ENCODE measurements at regions not wholly inside any gene's neighbourhood (a gene's known extent, or its start where the extent isn't known, plus 50 kb on each side); places are given as distances from the start of the nearest gene placed in this dataset.

GRCh38 chr3:22236490-22237270 is 485.7 kb upstream of the ZNF385D start:
- DNase-seq = no peak

DNA sequence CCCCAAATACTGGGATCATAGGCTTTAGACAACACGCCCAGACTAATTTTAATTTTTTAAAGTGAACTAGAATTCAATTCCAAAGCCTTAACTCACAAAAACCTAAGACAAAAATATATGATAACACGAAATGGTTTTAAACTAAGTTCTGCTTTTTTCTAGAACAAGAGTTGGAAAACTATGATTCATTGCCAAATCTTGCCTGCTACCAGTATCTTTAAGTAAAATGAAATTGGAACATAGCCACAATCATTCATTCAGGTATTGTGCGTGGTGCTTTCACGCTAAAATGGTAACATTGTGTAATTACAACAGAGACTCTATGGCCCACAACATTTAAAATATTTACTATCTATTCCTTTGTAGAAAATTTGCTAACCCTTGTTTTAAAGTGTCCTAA is 488.0 kb upstream of the ZNF385D start:
- no peak for DNase-seq

GRCh38 chr3:22241110-22241509 is 490.1 kb upstream of the ZNF385D start:
- no peak for DNase-seq

- no peak for DNase-seq
Measured at GRCh38 chr3:22244761-22245521, 493.9 kb upstream of the ZNF385D start.

GRCh38 chr3:22245811-22246583 is 495.0 kb upstream of the ZNF385D start:
- no peak for DNase-seq

DNA sequence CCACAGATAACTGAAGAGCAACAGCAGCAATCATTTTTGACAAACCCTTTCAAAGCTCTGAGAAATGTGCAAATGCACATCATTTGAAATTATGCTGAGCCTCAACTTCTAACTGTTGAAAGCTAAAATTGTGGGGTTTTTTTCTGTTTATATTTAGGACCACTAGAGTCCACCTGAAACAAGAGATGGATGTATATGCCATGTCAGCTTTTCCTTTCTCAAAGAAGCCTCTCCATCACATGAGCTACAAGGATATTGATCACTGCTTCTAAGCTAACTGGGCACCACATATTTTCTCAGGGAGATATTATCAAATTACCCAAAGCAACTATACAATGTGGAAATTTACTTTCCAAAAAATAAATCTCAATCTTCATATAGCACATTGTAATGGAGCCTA is 498.6 kb upstream of the ZNF385D start:
- DNase-seq = no peak

DNA sequence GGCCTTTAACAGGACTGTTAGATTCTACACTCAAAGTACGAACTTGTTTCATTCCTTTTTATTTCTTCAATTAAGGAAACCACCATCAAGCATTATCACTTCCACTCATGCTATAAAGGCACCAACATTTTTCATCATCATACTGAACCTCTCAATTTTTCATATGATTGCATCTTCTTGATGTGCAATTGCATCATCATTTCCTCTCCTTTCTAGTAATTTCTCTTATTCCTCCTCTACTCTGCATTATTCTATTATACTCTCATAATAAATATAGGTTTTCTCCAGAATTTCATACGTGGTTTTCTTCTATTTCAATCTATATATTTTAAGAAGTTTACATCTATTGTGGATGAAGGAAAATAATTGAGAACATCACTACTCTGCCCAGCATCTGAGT is 506.2 kb upstream of the ZNF385D start:
- no peak for DNase-seq

- DNase-seq = no peak
Measured at GRCh38 chr3:22262386-22262785, 511.4 kb upstream of the ZNF385D start.

- no peak for DNase-seq
Measured at GRCh38 chr3:22263042-22263441, 512.0 kb upstream of the ZNF385D start.

- DNase-seq = no peak
Measured at GRCh38 chr3:22265403-22265802, 514.4 kb upstream of the ZNF385D start.

DNA sequence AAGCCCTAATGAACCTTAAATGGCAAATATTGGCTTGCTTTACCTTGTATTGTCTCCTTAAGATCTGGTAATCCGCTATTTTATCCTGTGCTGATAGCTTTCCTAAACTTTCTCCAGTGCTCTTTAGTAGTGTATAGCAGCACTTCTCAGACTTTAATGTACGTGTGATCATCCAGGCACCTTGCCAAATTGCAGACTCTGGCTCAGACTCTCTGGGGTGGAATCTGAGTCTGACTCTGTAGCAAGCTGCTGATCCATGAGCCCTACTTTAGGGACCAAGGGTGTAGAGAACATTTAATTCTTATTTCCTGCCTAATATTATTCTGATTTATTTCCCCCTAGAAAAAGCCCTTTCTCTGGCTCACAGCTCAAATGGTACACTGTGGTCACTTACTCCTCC is 518.8 kb upstream of the ZNF385D start:
- DNase-seq = no peak

- no peak for DNase-seq
Measured at GRCh38 chr3:22276351-22276750, 525.3 kb upstream of the ZNF385D start.

GRCh38 chr3:22284559-22284958 is 533.5 kb upstream of the ZNF385D start:
- DNase-seq = no peak

GRCh38 chr3:22288756-22289155 is 537.7 kb upstream of the ZNF385D start:
- DNase-seq = no peak

DNA sequence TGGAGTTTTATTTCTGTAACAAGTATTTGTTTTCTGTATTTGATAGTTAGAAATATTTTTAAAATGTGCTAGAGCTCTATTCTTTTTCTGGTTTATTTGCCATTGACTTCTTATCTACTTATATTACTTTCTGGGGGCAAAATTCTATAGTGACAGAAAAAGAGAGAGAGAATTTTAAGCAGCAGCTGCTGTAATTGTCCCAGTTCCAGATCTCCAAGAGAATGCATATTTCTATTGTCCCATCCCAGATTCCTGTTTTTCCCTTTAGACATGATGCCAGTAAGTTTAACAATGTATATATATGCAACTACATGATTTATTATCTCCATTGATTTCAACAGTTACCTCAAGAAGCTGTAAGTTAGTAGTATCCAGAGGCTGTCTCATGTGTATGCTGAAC is 541.7 kb upstream of the ZNF385D start:
- DNase-seq = no peak

DNA sequence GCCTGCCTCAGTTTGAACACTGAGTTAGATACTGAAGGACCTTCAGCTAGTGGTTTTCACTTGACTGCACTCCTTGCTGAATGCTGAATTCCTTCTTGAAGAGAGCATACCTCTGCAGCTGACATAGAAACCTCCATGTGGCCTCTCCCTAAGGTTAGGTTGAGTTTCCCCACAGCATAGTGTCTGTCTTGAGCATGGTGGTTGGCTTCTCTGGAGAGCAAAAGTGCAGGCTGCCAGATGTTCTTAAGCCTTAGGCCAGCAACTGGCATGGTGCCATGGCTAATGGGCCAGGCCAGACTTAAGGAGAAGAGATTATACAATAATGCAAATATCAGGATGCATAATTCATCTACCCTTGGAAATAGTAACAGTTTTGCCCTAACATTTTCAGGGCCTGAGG is 545.6 kb upstream of the ZNF385D start:
- DNase-seq = no peak

GRCh38 chr3:22297436-22297835 is 546.4 kb upstream of the ZNF385D start:
- DNase-seq = no peak

DNA sequence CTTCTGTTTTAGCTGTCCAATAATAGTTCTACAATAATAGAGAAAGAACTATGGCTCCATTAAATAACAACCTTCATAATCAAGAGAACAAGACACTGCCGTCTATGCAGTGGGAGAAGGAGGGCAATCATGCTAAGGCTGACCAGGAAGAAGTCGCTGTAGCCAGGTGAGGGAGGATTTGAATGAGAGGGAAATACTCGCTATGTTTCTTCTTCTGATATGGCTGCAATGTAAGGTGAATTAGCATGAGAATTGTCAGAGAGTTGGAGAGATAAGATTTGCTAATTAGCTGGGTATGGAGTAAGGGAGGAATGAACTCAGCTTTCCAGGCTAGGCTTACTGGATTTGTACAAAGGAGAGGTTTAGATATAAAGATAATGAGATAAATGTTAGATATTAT is 555.4 kb upstream of the ZNF385D start:
- DNase-seq = no peak

- DNase-seq = no peak
Measured at GRCh38 chr3:22308871-22309270, 557.9 kb upstream of the ZNF385D start.

DNA sequence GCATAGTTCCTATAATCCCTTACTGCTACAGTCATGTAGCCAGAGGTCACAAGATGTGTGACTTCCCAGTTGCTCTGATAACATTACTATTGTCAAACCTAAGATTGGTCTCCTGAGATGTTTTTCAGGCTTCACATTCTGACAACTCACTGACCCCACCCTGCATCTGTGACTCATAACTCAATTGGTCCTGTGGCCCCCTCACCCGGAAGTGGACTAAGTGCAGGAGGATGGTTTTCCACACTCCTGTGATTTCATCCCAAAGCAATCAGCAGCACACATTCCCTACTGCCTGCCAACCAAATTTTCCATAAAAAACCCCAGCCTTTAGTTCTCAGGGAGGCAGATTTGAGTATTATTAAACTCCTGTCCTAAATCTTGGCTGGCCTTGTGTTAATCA is 564.9 kb upstream of the ZNF385D start:
- no peak for DNase-seq

DNA sequence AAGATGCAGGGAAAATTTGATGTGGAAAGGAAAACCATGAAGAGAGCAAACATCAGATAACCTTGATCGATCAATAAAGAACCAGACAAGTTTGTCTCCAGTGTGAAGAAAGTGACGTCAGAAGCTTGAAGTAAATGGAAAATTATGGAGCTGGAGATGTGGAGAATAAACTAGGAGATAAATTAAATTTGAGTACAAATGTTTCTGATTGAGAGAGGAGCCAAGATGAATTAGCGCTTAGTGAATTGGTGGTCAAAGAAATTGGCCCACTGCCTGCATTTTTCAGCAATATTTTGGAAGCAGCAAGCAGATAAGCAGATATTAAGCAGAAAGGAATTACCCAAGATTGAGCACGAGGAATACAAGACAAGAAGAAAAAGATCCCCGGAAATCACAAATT is 567.3 kb upstream of the ZNF385D start:
- DNase-seq = no peak

DNA sequence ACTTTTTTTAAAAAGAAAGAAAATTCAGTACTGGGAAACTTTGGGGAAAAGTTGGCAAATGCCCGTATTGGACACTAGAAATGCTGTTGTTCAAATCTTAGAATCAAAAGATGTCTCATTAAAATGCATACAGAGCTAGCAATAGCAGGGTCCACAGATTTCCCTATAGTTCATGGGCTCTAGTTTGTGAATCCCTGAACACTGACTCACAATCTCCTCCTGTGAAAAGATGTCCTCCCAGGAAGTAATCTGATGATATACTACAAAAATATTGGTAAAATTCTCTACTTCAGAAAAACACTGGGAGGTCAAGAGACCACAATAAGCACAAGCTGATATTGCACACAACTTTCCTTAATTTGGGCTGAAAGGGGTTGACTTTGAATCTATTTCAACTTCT is 568.4 kb upstream of the ZNF385D start:
- no peak for DNase-seq

DNA sequence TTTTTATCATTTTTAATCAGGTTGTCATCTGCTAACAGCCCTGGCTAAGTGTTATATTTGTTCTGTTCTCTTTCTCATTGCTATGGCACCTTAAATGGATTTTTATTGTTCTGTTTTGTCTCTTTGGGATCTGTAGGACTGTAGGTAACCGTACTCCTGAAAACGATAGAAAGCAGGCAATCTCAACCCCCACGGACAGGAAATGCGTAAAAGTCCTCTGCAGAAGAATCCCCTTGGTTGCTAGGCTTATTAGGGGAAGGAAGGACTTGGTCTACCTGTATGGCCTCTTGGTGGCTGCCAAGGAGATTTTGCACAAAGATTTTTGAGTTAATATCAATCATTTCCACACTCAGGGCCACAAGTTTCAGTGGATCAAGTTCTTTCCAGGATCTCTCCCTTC is 571.9 kb upstream of the ZNF385D start:
- no peak for DNase-seq

DNA sequence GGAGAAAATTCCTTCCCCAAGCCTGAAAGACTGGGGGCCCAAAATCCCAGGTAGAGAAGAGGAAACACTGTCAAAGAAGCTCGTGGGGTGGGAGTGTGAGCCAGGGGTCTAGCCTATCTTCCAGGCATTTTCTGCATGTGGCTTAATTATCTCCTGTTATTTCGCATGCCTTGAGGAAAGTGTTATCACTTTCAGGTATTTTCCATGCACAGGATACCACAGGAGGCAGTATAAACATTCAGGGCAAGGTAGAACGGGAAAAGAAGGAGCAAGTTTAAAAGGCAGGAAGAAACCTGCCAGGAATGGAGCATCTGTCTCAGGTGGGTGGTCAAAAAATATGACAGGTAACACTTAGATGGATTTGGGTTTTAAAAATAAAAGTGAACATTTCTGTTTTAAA is 575.3 kb upstream of the ZNF385D start:
- DNase-seq = no peak
